ENCODE measurements at regions not wholly inside any gene's neighbourhood (a gene's known extent, or its start where the extent isn't known, plus 50 kb on each side); places are given as distances from the start of the nearest gene placed in this dataset.
"Not testable (repeated sequence)": the region's sequence is repeated elsewhere in the genome, so short reads cannot be mapped to it uniquely, and the experiment has no call there.

DNA sequence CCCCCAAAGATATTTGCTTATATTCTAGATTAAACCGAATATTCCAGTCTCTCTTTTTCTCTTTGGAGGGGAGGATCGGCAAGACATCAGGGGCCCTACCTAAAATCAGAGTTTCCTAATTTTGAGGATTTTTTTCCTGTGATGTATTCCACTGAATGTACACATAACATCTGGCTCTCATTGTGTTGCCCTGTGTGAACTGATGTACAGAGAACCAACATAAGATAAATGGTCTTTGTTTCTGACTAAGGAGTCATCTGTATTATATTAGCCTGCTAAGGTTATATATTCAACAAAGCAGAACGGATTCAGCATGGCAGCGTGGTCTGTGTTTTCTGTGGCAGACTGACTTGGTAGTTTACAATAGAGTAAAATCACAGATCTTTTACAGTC, 114.8 kb upstream of the NCAM2 start:
- Histone ChIP-seq H3K4me3 (no peak overlapping the region), H3K27ac (no peak overlapping the region), H3K36me3 (no peaks in the 10 kb centered on the region), H3K9me3 (no peaks in the 10 kb centered on the region), H3K4me1 (no peaks in the 10 kb centered on the region), H3K27me3 (no peaks in the 10 kb centered on the region)
- DNase-seq (ENCODE audit: low spot score): no peak
- TF ChIP-seq, protein P1, sequence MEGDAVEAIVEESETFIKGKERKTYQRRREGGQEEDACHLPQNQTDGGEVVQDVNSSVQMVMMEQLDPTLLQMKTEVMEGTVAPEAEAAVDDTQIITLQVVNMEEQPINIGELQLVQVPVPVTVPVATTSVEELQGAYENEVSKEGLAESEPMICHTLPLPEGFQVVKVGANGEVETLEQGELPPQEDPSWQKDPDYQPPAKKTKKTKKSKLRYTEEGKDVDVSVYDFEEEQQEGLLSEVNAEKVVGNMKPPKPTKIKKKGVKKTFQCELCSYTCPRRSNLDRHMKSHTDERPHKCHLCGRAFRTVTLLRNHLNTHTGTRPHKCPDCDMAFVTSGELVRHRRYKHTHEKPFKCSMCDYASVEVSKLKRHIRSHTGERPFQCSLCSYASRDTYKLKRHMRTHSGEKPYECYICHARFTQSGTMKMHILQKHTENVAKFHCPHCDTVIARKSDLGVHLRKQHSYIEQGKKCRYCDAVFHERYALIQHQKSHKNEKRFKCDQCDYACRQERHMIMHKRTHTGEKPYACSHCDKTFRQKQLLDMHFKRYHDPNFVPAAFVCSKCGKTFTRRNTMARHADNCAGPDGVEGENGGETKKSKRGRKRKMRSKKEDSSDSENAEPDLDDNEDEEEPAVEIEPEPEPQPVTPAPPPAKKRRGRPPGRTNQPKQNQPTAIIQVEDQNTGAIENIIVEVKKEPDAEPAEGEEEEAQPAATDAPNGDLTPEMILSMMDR (IDR thresholded peaks at IDR 0.05): no peak

DNA sequence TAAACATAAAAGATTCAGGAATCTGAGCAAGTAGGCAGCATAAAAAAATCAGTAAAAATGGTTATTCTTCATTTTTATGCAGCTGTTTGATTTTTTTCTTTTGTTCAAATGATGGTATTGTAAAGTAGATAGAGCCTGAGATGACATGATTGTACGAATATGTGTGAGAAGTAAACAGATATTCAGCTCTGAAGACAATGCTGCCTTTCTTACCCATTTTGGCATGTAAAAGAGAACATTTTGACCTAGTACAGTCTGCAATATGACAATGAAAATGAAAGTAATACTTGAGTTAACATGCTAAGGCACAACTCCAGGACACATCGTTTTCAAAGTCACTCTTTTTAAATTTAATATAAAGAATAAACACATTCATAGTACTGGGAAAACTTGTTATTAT, 95.7 kb upstream of the NCAM2 start:
- Histone ChIP-seq H3K4me1 (no peaks in the 10 kb centered on the region), H3K4me3 (no peak overlapping the region), H3K36me3 (no peaks in the 10 kb centered on the region), H3K27me3 (no peaks in the 10 kb centered on the region), H3K27ac (no peak overlapping the region), H3K9me3 (no peaks in the 10 kb centered on the region)
- TF ChIP-seq, protein P1 (IDR thresholded peaks at IDR 0.05): no peak
- DNase-seq (ENCODE audit: low spot score): no peak

DNA sequence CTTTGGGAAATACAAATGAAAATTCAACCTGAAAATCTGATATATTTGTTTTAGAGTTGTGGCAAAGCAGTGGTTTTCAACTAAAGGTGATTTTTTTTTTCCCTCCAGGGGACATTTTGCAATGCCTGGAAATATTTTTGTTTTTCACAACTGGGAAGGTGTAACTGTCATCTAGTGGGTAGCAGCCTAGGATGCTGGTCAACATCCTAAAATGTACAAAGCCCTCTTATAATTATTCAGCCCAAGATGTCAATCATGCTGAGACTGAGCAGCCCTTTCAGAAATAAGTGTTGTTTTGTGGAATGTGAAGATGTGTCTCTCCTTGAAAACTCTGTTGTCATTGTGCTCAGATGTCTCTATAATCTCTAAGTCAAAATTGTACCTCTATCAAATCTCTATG, 95.2 kb upstream of the NCAM2 start:
- no peak for DNase-seq (ENCODE audit: low spot score)
- H3K4me3 ChIP-seq: no peak overlapping the region
- TF ChIP-seq, protein P1 (IDR thresholded peaks at IDR 0.05): no peak
- no peaks in the 10 kb centered on the region for H3K27me3 ChIP-seq
- H3K36me3 ChIP-seq: no peaks in the 10 kb centered on the region
- no peaks in the 10 kb centered on the region for H3K9me3 ChIP-seq
- no peaks in the 10 kb centered on the region for H3K4me1 ChIP-seq
- no peak overlapping the region for H3K27ac ChIP-seq

DNA sequence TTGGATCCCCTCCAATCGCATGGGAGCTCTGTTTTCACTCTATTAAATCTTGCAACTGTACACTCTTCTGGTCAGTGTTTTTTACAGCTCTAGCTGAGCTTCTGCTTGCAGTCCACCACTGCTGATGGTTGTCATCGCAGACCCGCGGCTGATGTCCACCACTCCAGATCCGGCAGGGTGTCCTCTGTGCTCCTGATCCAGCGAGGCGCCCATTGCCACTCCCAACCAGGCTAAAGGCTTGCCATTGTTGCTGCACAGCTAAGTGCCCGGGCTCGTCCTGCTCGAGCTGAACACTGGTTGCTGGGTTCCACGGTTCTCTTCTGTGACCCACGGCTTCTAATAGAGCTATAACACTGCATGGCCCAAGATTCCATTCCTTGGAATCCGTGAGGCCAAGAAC, 70.7 kb upstream of the NCAM2 start:
- H3K9me3 ChIP-seq; H3K4me1 ChIP-seq; H3K27ac ChIP-seq; H3K4me3 ChIP-seq; H3K27me3 ChIP-seq; H3K36me3 ChIP-seq; DNase-seq (ENCODE audit: low spot score): not testable (repeated sequence)

DNA sequence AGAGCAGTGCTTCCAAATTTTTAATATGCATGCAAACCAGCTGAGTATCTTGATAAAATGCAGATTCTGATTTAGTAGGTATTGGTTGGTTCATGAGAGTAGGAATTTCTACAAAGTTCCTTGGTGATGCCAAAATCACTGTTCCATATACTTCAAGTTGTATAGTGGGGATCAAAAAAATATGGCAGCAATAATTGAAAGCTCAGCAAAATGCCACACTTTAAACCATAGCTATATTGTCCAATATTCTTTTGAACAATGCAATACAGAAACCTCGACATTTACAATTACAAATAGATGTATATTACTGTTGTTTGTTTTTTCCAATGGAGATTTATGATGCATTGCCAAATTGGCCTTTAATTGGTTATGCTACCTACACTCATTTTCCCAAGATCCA, 55.7 kb upstream of the NCAM2 start:
- Histone ChIP-seq H3K4me3 (no peak overlapping the region), H3K27me3 (no peaks in the 10 kb centered on the region), H3K9me3 (no peaks in the 10 kb centered on the region), H3K4me1 (no peaks in the 10 kb centered on the region), H3K27ac (no peak overlapping the region), H3K36me3 (no peaks in the 10 kb centered on the region)
- TF ChIP-seq, protein P1 (IDR thresholded peaks at IDR 0.05): no peak
- DNase-seq (ENCODE audit: low spot score): no peak

DNA sequence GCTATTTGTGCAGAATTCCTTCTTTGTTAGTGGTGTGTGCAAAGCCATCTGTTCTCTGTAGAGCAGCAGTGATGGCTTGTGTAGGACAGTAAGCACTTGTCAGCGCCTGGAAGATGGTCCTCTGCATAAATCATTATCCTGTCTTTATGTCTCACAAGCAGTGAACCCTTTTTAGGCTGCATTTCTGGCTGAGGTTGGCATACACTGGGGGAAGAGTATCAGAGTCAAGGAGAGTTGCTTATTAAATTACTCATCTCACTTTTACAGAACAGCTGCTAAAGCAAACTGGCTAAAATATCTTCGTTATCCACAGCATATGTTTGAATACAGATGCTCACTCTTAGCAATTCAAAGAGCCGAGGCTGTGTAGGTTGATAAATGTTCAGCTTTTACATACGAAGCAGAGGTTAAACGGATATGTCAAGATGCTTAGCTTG, 54.6 kb upstream of the NCAM2 start:
- no peaks in the 10 kb centered on the region for H3K36me3 ChIP-seq
- DNase-seq (ENCODE audit: low spot score): no peak
- H3K4me3 ChIP-seq: no peak overlapping the region
- TF ChIP-seq, protein P1 (IDR thresholded peaks at IDR 0.05): no peak
- no peaks in the 10 kb centered on the region for H3K27me3 ChIP-seq
- no peaks in the 10 kb centered on the region for H3K9me3 ChIP-seq
- H3K27ac ChIP-seq: no peak overlapping the region
- no peaks in the 10 kb centered on the region for H3K4me1 ChIP-seq

Measured in right atrium auricular region (tissue), 2 donors.